ENCODE measurements at regions not wholly inside any gene's neighbourhood (a gene's known extent, or its start where the extent isn't known, plus 50 kb on each side); places are given as distances from the start of the nearest gene placed in this dataset.

GRCh38 chr6:144667532-144668503 lies 382.7 kb downstream of the UTRN start:
- TF ChIP-seq SP1 (IDR thresholded peaks at IDR 0.05) (no peak), BHLHE40 (IDR thresholded peaks at IDR 0.05; ENCODE audit: borderline replicate concordance) (no peak), ARNT (IDR thresholded peaks at IDR 0.05) (no peak), FOXM1 (IDR thresholded peaks at IDR 0.05; ENCODE audit: borderline replicate concordance) (no peak), ELF4 (IDR thresholded peaks at IDR 0.05) (no peak), SUZ12 (IDR thresholded peaks at IDR 0.05) (no peak), NFRKB (IDR thresholded peaks at IDR 0.05) (no peak), LEF1 (IDR thresholded peaks at IDR 0.05; ENCODE audit: borderline replicate concordance) (no peak)
